Ectodermal cell (in vitro differentiated cells): ENCODE measurements at regions not wholly inside any gene's neighbourhood (a gene's known extent, or its start where the extent isn't known, plus 50 kb on each side); places are given as distances from the start of the nearest gene placed in this dataset.

Experiments
- H3K27ac ChIP-seq: 2 replicates; pipeline ENCODE4 v1.7.0; 2013; ENCODE audit warnings: mild to moderate bottlenecking, low read depth, low read length; ENCODE audit not compliant: insufficient read depth, poor library complexity, severe bottlenecking
- H3K27me3 ChIP-seq: 2 replicates; pipeline ENCODE4 v1.7.0; 2013; ENCODE audit warnings: mild to moderate bottlenecking, low read length; ENCODE audit not compliant: insufficient read depth, control insufficient read depth, poor library complexity, severe bottlenecking
- H3K36me3 ChIP-seq: one replicate; pipeline ENCODE4 v1.7.0; 2013; ENCODE audit warnings: low read length; ENCODE audit not compliant: control insufficient read depth, insufficient read depth
- H3K4me1 ChIP-seq: one replicate; pipeline ENCODE4 v1.7.0; 2013; ENCODE audit warnings: low read length; ENCODE audit not compliant: control insufficient read depth, insufficient read depth
- H3K4me3 ChIP-seq: 2 replicates; pipeline ENCODE4 v1.7.0; 2013; ENCODE audit warnings: low read depth, low read length, control low read depth; ENCODE audit not compliant: insufficient read depth
- H3K9me3 ChIP-seq: 2 replicates; pipeline ENCODE4 v1.7.0; 2013; ENCODE audit warnings: mild to moderate bottlenecking, low read length, moderate library complexity; ENCODE audit not compliant: control insufficient read depth
- WGBS, 2 experiments: methylation state at CpG; one replicate each; pipeline ENCODE4 v1.1.7; 2013; ENCODE audit warnings: missing lambda C conversion rate in 2 of 2; 5-methylcytosine and 5-hydroxymethylcytosine counted together

DNA sequence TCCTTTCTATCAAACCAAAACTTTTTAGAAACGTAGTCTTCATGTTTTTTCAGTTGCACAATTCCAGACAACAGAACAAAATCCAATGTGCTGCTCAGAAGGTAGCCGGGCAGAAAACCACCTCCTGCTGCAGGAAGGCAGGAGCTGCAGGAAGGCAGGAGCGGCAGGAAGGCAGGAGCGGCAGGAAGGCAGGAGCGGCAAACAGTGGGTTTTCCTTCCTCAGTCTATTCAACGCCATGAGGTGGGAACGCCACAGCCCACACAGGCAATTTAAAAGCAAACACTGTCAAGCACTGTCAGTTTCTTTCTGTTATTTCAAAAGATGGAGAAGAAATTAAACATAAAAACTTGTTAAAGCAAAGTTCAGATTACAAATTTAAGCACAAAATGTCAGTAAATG lies 601.2 kb upstream of the SALL3 start:
- 34 to 47% methylated on average over 7 of the region's 7 CpGs for WGBS, 2 experiments
- no peaks in the 10 kb centered on the region for H3K27me3 ChIP-seq
- H3K36me3 ChIP-seq = no peaks in the 10 kb centered on the region
- H3K9me3 ChIP-seq = no peaks in the 10 kb centered on the region
- H3K27ac ChIP-seq = no peak overlapping the region
- H3K4me1 ChIP-seq = no peaks in the 10 kb centered on the region
- H3K4me3 ChIP-seq = no peak overlapping the region

DNA sequence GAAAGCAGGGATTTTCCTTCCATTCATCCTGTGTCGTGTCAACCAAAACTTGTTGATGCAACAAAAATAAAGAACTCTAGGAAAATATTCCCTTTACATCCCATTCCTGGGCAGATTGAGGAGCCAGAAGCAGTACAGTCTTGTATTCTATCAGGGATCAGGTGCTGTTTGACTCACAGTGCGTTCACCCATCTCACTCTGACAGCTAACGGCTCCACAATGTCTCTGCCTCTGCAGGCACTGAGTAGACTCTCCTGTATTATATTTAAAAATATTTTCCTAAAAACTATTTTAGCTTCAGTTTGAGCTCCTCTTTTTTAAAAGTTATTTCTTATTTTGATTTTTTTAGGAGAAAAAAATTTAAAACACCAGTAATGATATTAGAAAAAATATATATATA lies 600.6 kb upstream of the SALL3 start:
- Histone ChIP-seq H3K4me1 (no peaks in the 10 kb centered on the region), H3K4me3 (no peak overlapping the region), H3K27me3 (no peaks in the 10 kb centered on the region), H3K36me3 (no peaks in the 10 kb centered on the region), H3K9me3 (no peaks in the 10 kb centered on the region), H3K27ac (no peak overlapping the region)
- 93% methylated on average over 3 of the region's 3 CpGs for WGBS, 2 experiments

DNA sequence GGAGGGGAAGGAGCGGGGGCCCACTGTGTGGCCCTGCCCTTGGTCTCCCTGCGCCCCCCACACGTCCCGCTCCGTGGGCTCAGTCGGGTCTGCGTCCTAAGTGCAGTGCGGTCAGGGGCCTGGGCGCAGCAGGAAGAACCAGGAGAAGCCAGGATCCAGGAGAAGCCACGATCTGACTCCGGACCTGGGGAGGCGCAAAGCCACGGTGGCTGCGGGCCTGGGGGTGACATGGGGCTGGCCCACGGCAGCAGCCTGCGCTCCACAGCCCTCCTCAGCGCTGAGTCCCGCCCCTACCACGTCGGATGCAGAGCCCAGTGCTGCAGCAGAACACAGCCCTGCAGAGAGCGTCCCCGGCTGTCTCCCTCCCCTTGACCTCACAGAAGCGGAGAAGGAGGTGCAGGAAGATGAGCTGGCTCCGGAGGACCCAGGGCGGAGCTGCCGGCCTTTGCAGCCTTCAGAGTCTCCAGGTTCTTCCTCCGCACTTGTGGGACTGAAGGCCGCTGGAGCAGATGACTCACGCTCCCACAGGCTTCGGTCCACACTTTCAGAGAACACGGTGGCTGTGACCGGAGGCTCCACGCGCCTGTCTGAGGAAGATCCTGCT lies 589.2 kb upstream of the SALL3 start:
- H3K9me3 ChIP-seq = no peaks in the 10 kb centered on the region
- no peaks in the 10 kb centered on the region for H3K4me1 ChIP-seq
- no peak overlapping the region for H3K27ac ChIP-seq
- H3K27me3 ChIP-seq = no peaks in the 10 kb centered on the region
- no peak overlapping the region for H3K4me3 ChIP-seq
- H3K36me3 ChIP-seq = no peaks in the 10 kb centered on the region
- 86% methylated on average over 34 of the region's 34 CpGs for WGBS, 2 experiments

DNA sequence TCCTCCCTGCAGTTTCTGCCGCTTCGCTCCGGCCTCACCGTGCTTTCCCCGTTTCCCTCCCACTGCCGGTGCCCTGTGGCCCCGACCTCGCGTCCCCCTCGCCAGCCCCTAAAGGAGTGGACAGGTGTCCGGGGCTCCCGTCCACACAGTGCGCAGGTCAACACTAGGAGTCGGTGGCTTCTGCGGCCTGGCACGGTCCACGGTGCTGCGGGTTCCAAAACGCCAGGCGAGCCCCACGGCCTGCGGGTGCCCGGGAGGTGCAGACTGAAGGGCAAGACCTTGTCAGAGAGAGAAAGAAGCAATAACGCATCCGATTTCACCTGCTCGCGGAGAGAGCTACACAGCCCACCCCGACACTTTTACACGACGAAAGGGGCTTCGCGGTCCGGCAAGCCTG lies 588.7 kb upstream of the SALL3 start:
- no peaks in the 10 kb centered on the region for H3K27me3 ChIP-seq
- H3K36me3 ChIP-seq = no peaks in the 10 kb centered on the region
- no peaks in the 10 kb centered on the region for H3K4me1 ChIP-seq
- H3K4me3 ChIP-seq = no peak overlapping the region
- 91 to 94% methylated on average over 33 of the region's 33 CpGs for WGBS, 2 experiments
- no peak overlapping the region for H3K27ac ChIP-seq
- H3K9me3 ChIP-seq = no peaks in the 10 kb centered on the region

DNA sequence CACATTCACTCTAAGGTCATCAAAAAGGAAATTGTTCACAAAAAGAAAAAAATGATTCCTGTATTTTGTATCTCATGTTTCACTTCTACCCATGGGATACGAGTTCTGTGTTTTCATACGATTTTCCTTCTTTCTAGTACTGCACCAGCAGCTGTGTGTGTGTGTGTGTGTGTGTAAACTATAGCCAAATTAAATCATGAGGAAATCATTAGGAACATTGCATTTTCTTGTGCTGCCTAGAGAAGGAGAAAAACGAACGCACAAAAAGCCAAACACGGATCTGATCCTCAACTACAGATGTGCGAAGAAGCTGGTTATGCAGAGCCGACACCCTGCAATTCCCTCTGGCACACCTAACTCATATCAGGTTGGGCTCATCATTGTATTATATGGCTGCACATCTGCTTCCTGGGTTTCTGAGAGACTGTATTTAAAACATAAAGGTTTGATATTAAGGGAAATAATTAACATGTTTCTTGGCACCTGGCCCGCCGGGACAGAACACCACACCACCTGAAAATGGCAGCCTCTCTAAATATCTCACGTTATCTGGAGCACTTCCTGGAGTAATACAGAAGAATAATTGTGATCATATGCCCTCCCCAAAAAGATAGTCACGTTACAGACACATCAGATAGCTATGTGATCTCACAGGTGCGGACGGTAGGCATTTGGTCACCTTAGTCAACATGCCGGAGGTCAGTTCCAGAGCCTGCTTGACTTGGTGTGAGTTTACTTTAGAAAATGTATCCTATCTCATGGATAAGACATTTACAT lies 586.3 kb upstream of the SALL3 start:
- no peak overlapping the region for H3K27ac ChIP-seq
- no peak overlapping the region for H3K4me3 ChIP-seq
- H3K4me1 ChIP-seq = no peaks in the 10 kb centered on the region
- no peaks in the 10 kb centered on the region for H3K27me3 ChIP-seq
- WGBS, 2 experiments = 87 to 91% methylated on average over 12 to 14 of the region's 14 CpGs
- no peaks in the 10 kb centered on the region for H3K9me3 ChIP-seq
- H3K36me3 ChIP-seq = no peaks in the 10 kb centered on the region

DNA sequence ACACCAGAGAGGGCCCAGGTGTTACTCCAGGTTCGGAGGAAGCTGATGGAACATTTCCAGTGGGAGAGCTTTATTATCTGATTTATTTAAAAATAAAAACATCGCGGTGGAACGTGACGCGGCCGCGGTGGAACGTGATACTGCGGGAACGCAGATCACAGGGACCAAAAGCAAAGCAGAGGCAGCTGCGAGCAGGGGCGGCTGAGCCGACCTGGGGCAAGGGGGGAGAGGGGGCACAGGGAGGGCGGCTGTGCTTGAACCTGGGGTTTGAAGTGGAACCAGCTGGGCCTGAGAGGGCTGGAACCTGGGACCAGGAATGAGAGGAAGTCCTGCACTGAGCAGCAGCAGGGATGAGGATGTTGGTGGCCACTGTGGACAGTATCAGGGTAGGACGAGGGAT lies 583.5 kb upstream of the SALL3 start:
- no peak overlapping the region for H3K4me3 ChIP-seq
- H3K9me3 ChIP-seq = no peaks in the 10 kb centered on the region
- H3K36me3 ChIP-seq = no peaks in the 10 kb centered on the region
- WGBS, 2 experiments = 96% methylated on average over 16 of the region's 16 CpGs
- H3K4me1 ChIP-seq = no peaks in the 10 kb centered on the region
- no peak overlapping the region for H3K27ac ChIP-seq
- no peaks in the 10 kb centered on the region for H3K27me3 ChIP-seq

DNA sequence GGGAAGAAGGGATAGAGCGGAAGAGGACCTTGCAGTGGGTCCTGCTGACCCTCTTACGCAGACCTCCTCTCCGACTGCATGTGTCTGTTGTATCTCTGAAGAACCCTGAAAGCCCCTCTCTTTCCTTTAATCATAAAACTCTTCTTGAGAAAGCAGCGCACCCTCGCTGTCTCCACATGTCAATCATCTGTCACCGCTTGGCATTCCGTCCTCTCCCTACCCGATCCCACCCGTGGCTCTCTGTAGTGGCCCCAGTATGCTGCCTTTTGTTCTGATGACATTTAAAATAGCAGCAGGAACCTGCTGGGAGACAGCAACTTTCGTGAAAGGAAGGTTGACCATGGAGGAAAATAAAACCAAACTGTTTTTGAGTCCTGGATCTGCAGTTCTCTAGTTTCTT lies 582.9 kb upstream of the SALL3 start:
- Histone ChIP-seq H3K4me3 (no peak overlapping the region), H3K4me1 (no peaks in the 10 kb centered on the region), H3K36me3 (no peaks in the 10 kb centered on the region), H3K27me3 (no peaks in the 10 kb centered on the region), H3K9me3 (no peaks in the 10 kb centered on the region), H3K27ac (no peak overlapping the region)
- 51 to 71% methylated on average over 10 of the region's 10 CpGs for WGBS, 2 experiments

DNA sequence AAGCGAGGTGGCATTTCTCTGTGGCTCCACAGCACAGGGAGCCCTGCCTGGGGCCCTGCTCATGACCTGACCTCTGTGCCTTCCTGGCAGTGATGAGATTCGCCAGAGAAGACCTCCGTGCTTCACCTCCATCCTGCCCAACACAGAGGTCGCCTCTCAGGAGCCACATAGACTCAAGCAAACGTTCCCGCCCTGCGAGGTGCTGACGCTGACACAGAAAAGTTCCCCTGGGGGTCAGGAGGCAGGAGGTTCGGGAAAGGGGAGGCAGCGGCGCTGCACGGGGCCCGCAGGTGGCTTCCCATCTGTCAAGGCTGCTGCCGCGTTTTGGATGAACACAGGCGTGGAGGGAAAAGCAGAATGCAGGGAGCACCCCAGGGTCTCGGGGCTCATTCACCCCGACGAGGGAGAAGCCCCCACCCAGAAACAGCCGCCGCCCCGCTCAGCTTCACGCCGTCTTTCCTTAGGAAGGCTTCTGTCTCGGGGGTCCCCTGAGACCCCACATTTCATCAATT lies 579.6 kb upstream of the SALL3 start:
- no peaks in the 10 kb centered on the region for H3K9me3 ChIP-seq
- H3K36me3 ChIP-seq = no peaks in the 10 kb centered on the region
- no peaks in the 10 kb centered on the region for H3K4me1 ChIP-seq
- no peaks in the 10 kb centered on the region for H3K27me3 ChIP-seq
- no peak overlapping the region for H3K27ac ChIP-seq
- 94 to 95% methylated on average over 25 of the region's 25 CpGs for WGBS, 2 experiments
- no peak overlapping the region for H3K4me3 ChIP-seq

DNA sequence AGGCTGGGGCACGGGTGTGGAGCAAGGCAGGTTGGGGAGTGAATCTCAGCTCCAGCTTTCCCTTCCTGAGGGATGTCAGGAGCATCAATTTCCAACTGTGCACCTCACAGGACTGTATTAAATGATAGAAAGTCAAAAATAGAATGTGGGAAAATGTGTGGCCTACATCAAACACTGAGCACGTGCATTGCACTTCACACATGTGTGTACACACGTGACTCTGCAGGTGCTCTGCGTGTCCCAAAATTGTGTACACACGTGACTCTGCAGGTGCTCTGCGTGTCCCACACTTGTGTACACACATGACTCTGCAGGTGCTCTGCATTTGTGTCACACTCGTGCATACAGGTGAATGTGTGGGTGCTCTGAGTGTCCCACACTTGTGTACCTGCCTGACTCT lies 577.2 kb upstream of the SALL3 start:
- WGBS, 2 experiments = 94 to 96% methylated on average over 7 of the region's 7 CpGs
- Histone ChIP-seq H3K9me3 (no peaks in the 10 kb centered on the region), H3K27me3 (no peaks in the 10 kb centered on the region), H3K36me3 (no peaks in the 10 kb centered on the region), H3K4me3 (no peak overlapping the region), H3K27ac (no peak overlapping the region), H3K4me1 (no peaks in the 10 kb centered on the region)

DNA sequence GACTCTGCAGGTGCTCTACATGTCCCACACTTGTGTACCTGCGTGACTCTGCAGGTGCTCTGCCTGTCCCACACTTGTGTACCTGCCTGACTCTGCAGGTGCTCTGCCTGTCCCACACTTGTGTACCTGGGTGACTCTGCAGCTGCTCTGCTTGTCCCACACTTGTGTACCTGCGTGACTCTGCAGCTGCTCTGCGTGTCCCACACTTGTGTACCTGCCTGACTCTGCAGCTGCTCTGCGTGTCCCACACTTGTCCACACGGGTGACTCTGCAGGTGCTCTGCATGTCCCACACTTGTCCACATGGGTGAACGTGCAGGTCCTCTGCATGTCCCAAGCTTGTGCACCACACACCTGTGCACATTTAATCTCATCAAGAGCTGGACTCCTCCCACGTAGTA lies 576.7 kb upstream of the SALL3 start:
- no peaks in the 10 kb centered on the region for H3K36me3 ChIP-seq
- no peak overlapping the region for H3K27ac ChIP-seq
- H3K4me1 ChIP-seq = no peaks in the 10 kb centered on the region
- 83 to 84% methylated on average over 7 of the region's 7 CpGs for WGBS, 2 experiments
- no peak overlapping the region for H3K4me3 ChIP-seq
- H3K27me3 ChIP-seq = no peaks in the 10 kb centered on the region
- H3K9me3 ChIP-seq = no peaks in the 10 kb centered on the region
